ENCODE measurements at regions not wholly inside any gene's neighbourhood (a gene's known extent, or its start where the extent isn't known, plus 50 kb on each side); places are given as distances from the start of the nearest gene placed in this dataset.
"Not testable (repeated sequence)": the region's sequence is repeated elsewhere in the genome, so short reads cannot be mapped to it uniquely, and the experiment has no call there.

DNA sequence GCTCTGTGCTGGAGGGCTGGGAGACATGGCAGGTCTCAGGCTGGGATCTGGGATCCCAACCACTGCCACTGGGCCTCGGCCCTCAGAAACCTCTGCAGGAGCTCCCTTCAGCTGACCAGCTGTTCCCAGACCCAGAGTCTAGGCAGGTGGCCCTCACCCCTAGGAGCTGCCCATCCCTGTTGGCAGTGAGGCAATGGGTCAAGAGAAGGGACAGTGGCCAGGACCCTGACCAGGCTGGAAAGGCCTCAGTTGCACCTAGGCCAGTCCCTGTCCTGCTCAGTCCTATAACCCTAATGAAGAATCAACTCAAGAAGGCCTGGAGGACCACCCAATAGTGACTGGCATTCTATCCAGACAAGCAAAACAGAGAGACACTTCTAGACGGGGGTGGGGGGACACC is 52.4 kb upstream of the POTEH start:
- not testable (repeated sequence) for TF ChIP-seq POLR2A (IDR thresholded peaks at IDR 0.05)
- TF ChIP-seq, protein P1, sequence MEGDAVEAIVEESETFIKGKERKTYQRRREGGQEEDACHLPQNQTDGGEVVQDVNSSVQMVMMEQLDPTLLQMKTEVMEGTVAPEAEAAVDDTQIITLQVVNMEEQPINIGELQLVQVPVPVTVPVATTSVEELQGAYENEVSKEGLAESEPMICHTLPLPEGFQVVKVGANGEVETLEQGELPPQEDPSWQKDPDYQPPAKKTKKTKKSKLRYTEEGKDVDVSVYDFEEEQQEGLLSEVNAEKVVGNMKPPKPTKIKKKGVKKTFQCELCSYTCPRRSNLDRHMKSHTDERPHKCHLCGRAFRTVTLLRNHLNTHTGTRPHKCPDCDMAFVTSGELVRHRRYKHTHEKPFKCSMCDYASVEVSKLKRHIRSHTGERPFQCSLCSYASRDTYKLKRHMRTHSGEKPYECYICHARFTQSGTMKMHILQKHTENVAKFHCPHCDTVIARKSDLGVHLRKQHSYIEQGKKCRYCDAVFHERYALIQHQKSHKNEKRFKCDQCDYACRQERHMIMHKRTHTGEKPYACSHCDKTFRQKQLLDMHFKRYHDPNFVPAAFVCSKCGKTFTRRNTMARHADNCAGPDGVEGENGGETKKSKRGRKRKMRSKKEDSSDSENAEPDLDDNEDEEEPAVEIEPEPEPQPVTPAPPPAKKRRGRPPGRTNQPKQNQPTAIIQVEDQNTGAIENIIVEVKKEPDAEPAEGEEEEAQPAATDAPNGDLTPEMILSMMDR (IDR thresholded peaks at IDR 0.05) = not testable (repeated sequence)
